Suprapubic skin (tissue), 3 donors: ENCODE measurements at regions not wholly inside any gene's neighbourhood (a gene's known extent, or its start where the extent isn't known, plus 50 kb on each side); places are given as distances from the start of the nearest gene placed in this dataset.

Source experiments
- EP300 ChIP-seq: sonication (generic); formaldehyde crosslinking; IDR thresholded peaks from one replicate; pipeline ENCODE4 v1.6.1; 2017; ENCODE audit warnings: antibody characterized with exemption
- POLR2A ChIP-seq, 2 donors: fragments of 450-650 bp; IDR thresholded peaks; one replicate each; pipeline ENCODE4 v1.6.1; 2017; ENCODE audit warnings: antibody characterized with exemption in 2 of 2, mild to moderate bottlenecking in 2 of 2, moderate library complexity in 2 of 2
- TF ChIP-seq, protein P1 (sequence below), 2 donors: fragments of 200-600 bp in 1 of 2; fragments of 450-650 bp in 1 of 2; sonication (generic) in 1 of 2; IDR thresholded peaks; one replicate each; pipeline ENCODE4 v1.5.1; 2016 to 2019; ENCODE audit warnings: antibody characterized with exemption in 2 of 2, mild to moderate bottlenecking in 1 of 2, moderate library complexity in 1 of 2

GRCh38 chr20:24895898-24896658 is 53.0 kb upstream of the CST7 start:
- TF ChIP-seq, protein P1, sequence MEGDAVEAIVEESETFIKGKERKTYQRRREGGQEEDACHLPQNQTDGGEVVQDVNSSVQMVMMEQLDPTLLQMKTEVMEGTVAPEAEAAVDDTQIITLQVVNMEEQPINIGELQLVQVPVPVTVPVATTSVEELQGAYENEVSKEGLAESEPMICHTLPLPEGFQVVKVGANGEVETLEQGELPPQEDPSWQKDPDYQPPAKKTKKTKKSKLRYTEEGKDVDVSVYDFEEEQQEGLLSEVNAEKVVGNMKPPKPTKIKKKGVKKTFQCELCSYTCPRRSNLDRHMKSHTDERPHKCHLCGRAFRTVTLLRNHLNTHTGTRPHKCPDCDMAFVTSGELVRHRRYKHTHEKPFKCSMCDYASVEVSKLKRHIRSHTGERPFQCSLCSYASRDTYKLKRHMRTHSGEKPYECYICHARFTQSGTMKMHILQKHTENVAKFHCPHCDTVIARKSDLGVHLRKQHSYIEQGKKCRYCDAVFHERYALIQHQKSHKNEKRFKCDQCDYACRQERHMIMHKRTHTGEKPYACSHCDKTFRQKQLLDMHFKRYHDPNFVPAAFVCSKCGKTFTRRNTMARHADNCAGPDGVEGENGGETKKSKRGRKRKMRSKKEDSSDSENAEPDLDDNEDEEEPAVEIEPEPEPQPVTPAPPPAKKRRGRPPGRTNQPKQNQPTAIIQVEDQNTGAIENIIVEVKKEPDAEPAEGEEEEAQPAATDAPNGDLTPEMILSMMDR (IDR thresholded peaks at IDR 0.05), result no peak
- no peak for TF ChIP-seq POLR2A (IDR thresholded peaks at IDR 0.05)
- no peak for TF ChIP-seq EP300
